ENCODE measurements at regions not wholly inside any gene's neighbourhood (a gene's known extent, or its start where the extent isn't known, plus 50 kb on each side); places are given as distances from the start of the nearest gene placed in this dataset.

- Histone ChIP-seq H3K27ac (ENCODE audit: low read depth, low read length) (no peak overlapping the region), H3K4me3 (ENCODE audit: low read length) (no peak overlapping the region)
- 95% methylated on average over 5 of the region's 5 CpGs for WGBS
Observed at GRCh38 chr13:20337884-20338551, 105.9 kb upstream of the GJB6 start.

GRCh38 chr13:20336761-20337160 lies 104.6 kb upstream of the GJB6 start:
- Histone ChIP-seq H3K9ac (ENCODE audit: low read depth, low read length) (no peak overlapping the region), H3K4me1 (ENCODE audit: insufficient read depth, low read length) (peaks cover 21% of the 10 kb centered on the region), H3K27me3 (ENCODE audit: insufficient read depth, low read length) (no peaks in the 10 kb centered on the region), H3K27ac (ENCODE audit: low read depth, low read length) (no peak overlapping the region), H3K36me3 (ENCODE audit: insufficient read depth, low read length) (no peaks in the 10 kb centered on the region), H3K9me3 (ENCODE audit: insufficient read depth, low read depth, low read length) (no peaks in the 10 kb centered on the region), H3K4me3 (ENCODE audit: low read length) (no peak overlapping the region)
- 93% methylated on average over 4 of the region's 4 CpGs for WGBS

More at GRCh38 chr13:20337884-20338551, 105.9 kb upstream of the GJB6 start:
- no peaks in the 10 kb centered on the region for H3K9me3 ChIP-seq (ENCODE audit: insufficient read depth, low read depth, low read length)
- peaks cover 9% of the 10 kb centered on the region for H3K4me1 ChIP-seq (ENCODE audit: insufficient read depth, low read length)
- no peaks in the 10 kb centered on the region for H3K36me3 ChIP-seq (ENCODE audit: insufficient read depth, low read length)
- no peak overlapping the region for H3K9ac ChIP-seq (ENCODE audit: low read depth, low read length)
- H3K27me3 ChIP-seq (ENCODE audit: insufficient read depth, low read length): no peaks in the 10 kb centered on the region

- H3K36me3 ChIP-seq (ENCODE audit: insufficient read depth, low read length): no peaks in the 10 kb centered on the region
- no peak overlapping the region for H3K4me3 ChIP-seq (ENCODE audit: low read length)
- no peaks in the 10 kb centered on the region for H3K9me3 ChIP-seq (ENCODE audit: insufficient read depth, low read depth, low read length)
- no peak overlapping the region for H3K9ac ChIP-seq (ENCODE audit: low read depth, low read length)
- 87% methylated on average over 6 of the region's 6 CpGs for WGBS
- no peaks in the 10 kb centered on the region for H3K27me3 ChIP-seq (ENCODE audit: insufficient read depth, low read length)
- no peak overlapping the region for H3K27ac ChIP-seq (ENCODE audit: low read depth, low read length)
- peaks cover 17% of the 10 kb centered on the region for H3K4me1 ChIP-seq (ENCODE audit: insufficient read depth, low read length)
Observed at GRCh38 chr13:20334309-20334708, 102.2 kb upstream of the GJB6 start.

GRCh38 chr13:20332361-20333096 lies 100.4 kb upstream of the GJB6 start:
- Histone ChIP-seq H3K36me3 (ENCODE audit: insufficient read depth, low read length) (no peaks in the 10 kb centered on the region), H3K9me3 (ENCODE audit: insufficient read depth, low read depth, low read length) (no peaks in the 10 kb centered on the region), H3K27ac (ENCODE audit: low read depth, low read length) (no peak overlapping the region), H3K9ac (ENCODE audit: low read depth, low read length) (no peak overlapping the region), H3K27me3 (ENCODE audit: insufficient read depth, low read length) (no peaks in the 10 kb centered on the region), H3K4me1 (ENCODE audit: insufficient read depth, low read length) (peaks cover 17% of the 10 kb centered on the region), H3K4me3 (ENCODE audit: low read length) (no peak overlapping the region)
- WGBS: 71% methylated on average over 7 of the region's 7 CpGs

GRCh38 chr13:20331949-20332348 lies 99.8 kb upstream of the GJB6 start:
- Histone ChIP-seq H3K36me3 (ENCODE audit: insufficient read depth, low read length) (no peaks in the 10 kb centered on the region), H3K4me1 (ENCODE audit: insufficient read depth, low read length) (peaks cover 17% of the 10 kb centered on the region), H3K9ac (ENCODE audit: low read depth, low read length) (no peak overlapping the region), H3K27me3 (ENCODE audit: insufficient read depth, low read length) (no peaks in the 10 kb centered on the region), H3K9me3 (ENCODE audit: insufficient read depth, low read depth, low read length) (no peaks in the 10 kb centered on the region), H3K27ac (ENCODE audit: low read depth, low read length) (no peak overlapping the region), H3K4me3 (ENCODE audit: low read length) (no peak overlapping the region)
- 75% methylated on average over 7 of the region's 7 CpGs for WGBS

- peaks cover 17% of the 10 kb centered on the region for H3K4me1 ChIP-seq (ENCODE audit: insufficient read depth, low read length)
- no peaks in the 10 kb centered on the region for H3K36me3 ChIP-seq (ENCODE audit: insufficient read depth, low read length)
- H3K4me3 ChIP-seq (ENCODE audit: low read length): no peak overlapping the region
- no peaks in the 10 kb centered on the region for H3K27me3 ChIP-seq (ENCODE audit: insufficient read depth, low read length)
- whole genome bisulfite sequencing: 94% methylated on average over 2 of the region's 2 CpGs
- no peak overlapping the region for H3K27ac ChIP-seq (ENCODE audit: low read depth, low read length)
- no peaks in the 10 kb centered on the region for H3K9me3 ChIP-seq (ENCODE audit: insufficient read depth, low read depth, low read length)
- no peak overlapping the region for H3K9ac ChIP-seq (ENCODE audit: low read depth, low read length)
Observed at GRCh38 chr13:20331419-20331818, 99.3 kb upstream of the GJB6 start.

GRCh38 chr13:20326809-20327208 lies 94.7 kb upstream of the GJB6 start:
- no peak overlapping the region for H3K4me3 ChIP-seq (ENCODE audit: low read length)
- H3K9me3 ChIP-seq (ENCODE audit: insufficient read depth, low read depth, low read length): peaks cover 9% of the 10 kb centered on the region; the same call in 1 of the 2 replicates
- peaks cover 3% of the 10 kb centered on the region; the same call in 1 of the 2 replicates for H3K4me1 ChIP-seq (ENCODE audit: insufficient read depth, low read length)
- no peak overlapping the region for H3K9ac ChIP-seq (ENCODE audit: low read depth, low read length)
- no peaks in the 10 kb centered on the region for H3K36me3 ChIP-seq (ENCODE audit: insufficient read depth, low read length)
- WGBS: 92% methylated on average over 3 of the region's 3 CpGs
- no peak overlapping the region for H3K27ac ChIP-seq (ENCODE audit: low read depth, low read length)
- H3K27me3 ChIP-seq (ENCODE audit: insufficient read depth, low read length): no peaks in the 10 kb centered on the region

- Histone ChIP-seq H3K27me3 (ENCODE audit: insufficient read depth, low read length) (no peaks in the 10 kb centered on the region), H3K4me1 (ENCODE audit: insufficient read depth, low read length) (no peaks in the 10 kb centered on the region), H3K4me3 (ENCODE audit: low read length) (no peak overlapping the region), H3K9me3 (ENCODE audit: insufficient read depth, low read depth, low read length) (peaks cover 9% of the 10 kb centered on the region; the same call in 1 of the 2 replicates), H3K9ac (ENCODE audit: low read depth, low read length) (no peak overlapping the region), H3K36me3 (ENCODE audit: insufficient read depth, low read length) (no peaks in the 10 kb centered on the region), H3K27ac (ENCODE audit: low read depth, low read length) (no peak overlapping the region)
- 79% methylated on average over 7 of the region's 7 CpGs for WGBS
Observed at GRCh38 chr13:20326276-20326675, 94.2 kb upstream of the GJB6 start.

- Histone ChIP-seq H3K36me3 (ENCODE audit: insufficient read depth, low read length) (no peaks in the 10 kb centered on the region), H3K4me3 (ENCODE audit: low read length) (no peak overlapping the region), H3K4me1 (ENCODE audit: insufficient read depth, low read length) (no peaks in the 10 kb centered on the region), H3K27me3 (ENCODE audit: insufficient read depth, low read length) (no peaks in the 10 kb centered on the region), H3K9ac (ENCODE audit: low read depth, low read length) (no peak overlapping the region), H3K9me3 (ENCODE audit: insufficient read depth, low read depth, low read length) (peaks cover 8% of the 10 kb centered on the region; the same call in 1 of the 2 replicates), H3K27ac (ENCODE audit: low read depth, low read length) (no peak overlapping the region)
- WGBS: 87% methylated on average over 8 of the region's 8 CpGs
Observed at GRCh38 chr13:20320885-20321284, 88.8 kb upstream of the GJB6 start.

GRCh38 chr13:20313896-20314295 lies 81.8 kb upstream of the GJB6 start:
- H3K27ac ChIP-seq (ENCODE audit: low read depth, low read length): no peak overlapping the region
- WGBS: 90% methylated on average over 5 of the region's 5 CpGs
- no peak overlapping the region for H3K4me3 ChIP-seq (ENCODE audit: low read length)
- no peaks in the 10 kb centered on the region for H3K4me1 ChIP-seq (ENCODE audit: insufficient read depth, low read length)
- no peaks in the 10 kb centered on the region; the same call in 1 of the 2 replicates for H3K27me3 ChIP-seq (ENCODE audit: insufficient read depth, low read length)
- no peaks in the 10 kb centered on the region for H3K9me3 ChIP-seq (ENCODE audit: insufficient read depth, low read depth, low read length)
- no peaks in the 10 kb centered on the region for H3K36me3 ChIP-seq (ENCODE audit: insufficient read depth, low read length)
- no peak overlapping the region for H3K9ac ChIP-seq (ENCODE audit: low read depth, low read length)

- Histone ChIP-seq H3K27me3 (ENCODE audit: insufficient read depth, low read length) (no peaks in the 10 kb centered on the region; the same call in 1 of the 2 replicates), H3K27ac (ENCODE audit: low read depth, low read length) (no peak overlapping the region), H3K4me1 (ENCODE audit: insufficient read depth, low read length) (no peaks in the 10 kb centered on the region), H3K36me3 (ENCODE audit: insufficient read depth, low read length) (no peaks in the 10 kb centered on the region), H3K9ac (ENCODE audit: low read depth, low read length) (no peak overlapping the region), H3K4me3 (ENCODE audit: low read length) (no peak overlapping the region), H3K9me3 (ENCODE audit: insufficient read depth, low read depth, low read length) (peaks cover 14% of the 10 kb centered on the region)
- 92% methylated on average over 5 of the region's 5 CpGs for WGBS
Observed at GRCh38 chr13:20312292-20312691, 80.2 kb upstream of the GJB6 start.

All from HUES64 (cell line).